ENCODE measurements at regions not wholly inside any gene's neighbourhood (a gene's known extent, or its start where the extent isn't known, plus 50 kb on each side); places are given as distances from the start of the nearest gene placed in this dataset.

GRCh38 chr10:131631619-131632018 lies 269.2 kb upstream of the PPP2R2D start:
- peaks cover 16% of the 10 kb centered on the region for H3K9me3 ChIP-seq (ENCODE audit: control insufficient read depth, low read length)
- H3K36me3 ChIP-seq (ENCODE audit: control insufficient read depth in 1 of 2, insufficient read depth in 2 of 2, low read depth in 1 of 2, low read length in 2 of 2): no peaks in the 10 kb centered on the region
- no peak overlapping the region for H3K4me3 ChIP-seq (ENCODE audit: insufficient read depth in 1 of 2, low read depth in 1 of 2, low read length in 2 of 2)
- H2AFZ ChIP-seq (ENCODE audit: low read depth, low read length): no peak overlapping the region
- no peak overlapping the region for H2BK15ac ChIP-seq (ENCODE audit: low read depth, poor library complexity, severe bottlenecking)
- H3K4me2 ChIP-seq (ENCODE audit: low read length, poor library complexity, severe bottlenecking): no peak overlapping the region
- no peak overlapping the region for H3K9ac ChIP-seq (ENCODE audit: low read length)
- no peak overlapping the region for H4K8ac ChIP-seq (ENCODE audit: low read length)
- no peak overlapping the region for H2BK5ac ChIP-seq (ENCODE audit: low read depth, low read length, poor library complexity, severe bottlenecking)
- H2AK5ac ChIP-seq (ENCODE audit: low read length, severe bottlenecking): no peak overlapping the region
- no peak overlapping the region for H3K27ac ChIP-seq (ENCODE audit: low read length, poor library complexity, severe bottlenecking)
- no peak overlapping the region for H2BK120ac ChIP-seq (ENCODE audit: low read depth, low read length)
- H3K23ac ChIP-seq (ENCODE audit: low read length in 2 of 2): no peak overlapping the region
- WGBS: 77% methylated on average over 14 of the region's 14 CpGs
- H3K14ac ChIP-seq (ENCODE audit: low read length in 2 of 2): no peak overlapping the region
- no peaks in the 10 kb centered on the region for H3K4me1 ChIP-seq (ENCODE audit: control insufficient read depth, insufficient read depth, low read depth, low read length)
- no peaks in the 10 kb centered on the region for H3K79me1 ChIP-seq (replicated peaks; ENCODE audit: low read length, poor library complexity, severe bottlenecking)
- no peak overlapping the region for H2BK12ac ChIP-seq (ENCODE audit: low read length in 2 of 2)
- H3K27me3 ChIP-seq (ENCODE audit: control insufficient read depth in 1 of 2, insufficient read depth in 1 of 2, low read length in 2 of 2): no peaks in the 10 kb centered on the region
- H3K18ac ChIP-seq (ENCODE audit: low read depth in 1 of 2, low read length in 2 of 2): no peak overlapping the region
- no peak overlapping the region for H4K91ac ChIP-seq (ENCODE audit: low read length)
- DNase-seq: no peak
- no peak overlapping the region for H3K4ac ChIP-seq (ENCODE audit: low read depth in 1 of 2, low read length in 2 of 2)

DNA sequence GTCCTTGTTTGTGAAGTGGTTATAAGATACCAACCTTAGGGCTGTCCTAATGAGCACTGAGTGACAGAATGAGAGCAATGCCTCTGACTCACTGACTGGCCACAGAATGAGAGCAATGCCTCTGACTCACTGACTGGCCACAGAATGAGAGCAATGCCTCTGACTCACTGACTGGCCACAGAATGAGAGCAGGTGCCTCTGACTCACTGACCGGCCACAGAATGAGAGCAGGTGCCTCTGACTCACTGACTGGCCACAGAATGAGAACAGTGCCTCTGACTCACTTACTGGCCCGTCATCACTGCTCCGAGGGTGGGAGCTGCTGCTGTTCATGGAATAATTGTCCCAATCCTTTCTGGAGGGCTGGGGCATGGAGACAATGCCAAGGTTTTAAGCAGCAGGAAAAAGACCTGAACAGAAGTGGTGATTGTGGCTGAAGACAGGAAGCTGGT lies 265.2 kb upstream of the PPP2R2D start:
- H3K18ac ChIP-seq (ENCODE audit: low read depth in 1 of 2, low read length in 2 of 2): no peak overlapping the region
- WGBS: 20% methylated on average over 3 of the region's 3 CpGs
- H4K91ac ChIP-seq (ENCODE audit: low read length): no peak overlapping the region
- no peak overlapping the region for H3K27ac ChIP-seq (ENCODE audit: low read length, poor library complexity, severe bottlenecking)
- H2AK5ac ChIP-seq (ENCODE audit: low read length, severe bottlenecking): no peak overlapping the region
- H2BK120ac ChIP-seq (ENCODE audit: low read depth, low read length): no peak overlapping the region
- no peaks in the 10 kb centered on the region for H3K36me3 ChIP-seq (ENCODE audit: control insufficient read depth in 1 of 2, insufficient read depth in 2 of 2, low read depth in 1 of 2, low read length in 2 of 2)
- H3K14ac ChIP-seq (ENCODE audit: low read length in 2 of 2): no peak overlapping the region
- H3K23ac ChIP-seq (ENCODE audit: low read length in 2 of 2): no peak overlapping the region
- H2BK5ac ChIP-seq (ENCODE audit: low read depth, low read length, poor library complexity, severe bottlenecking): no peak overlapping the region
- no peak overlapping the region for H3K9ac ChIP-seq (ENCODE audit: low read length)
- no peak overlapping the region for H3K4me3 ChIP-seq (ENCODE audit: insufficient read depth in 1 of 2, low read depth in 1 of 2, low read length in 2 of 2)
- peaks cover 13% of the 10 kb centered on the region for H3K9me3 ChIP-seq (ENCODE audit: control insufficient read depth, low read length)
- H4K8ac ChIP-seq (ENCODE audit: low read length): no peak overlapping the region
- DNase-seq: no peak
- H3K4me2 ChIP-seq (ENCODE audit: low read length, poor library complexity, severe bottlenecking): no peak overlapping the region
- no peak overlapping the region for H3K4ac ChIP-seq (ENCODE audit: low read depth in 1 of 2, low read length in 2 of 2)
- H2BK15ac ChIP-seq (ENCODE audit: low read depth, poor library complexity, severe bottlenecking): no peak overlapping the region
- no peaks in the 10 kb centered on the region for H3K4me1 ChIP-seq (ENCODE audit: control insufficient read depth, insufficient read depth, low read depth, low read length)
- H3K27me3 ChIP-seq (ENCODE audit: control insufficient read depth in 1 of 2, insufficient read depth in 1 of 2, low read length in 2 of 2): no peaks in the 10 kb centered on the region
- H2AFZ ChIP-seq (ENCODE audit: low read depth, low read length): no peak overlapping the region
- H3K79me1 ChIP-seq (replicated peaks; ENCODE audit: low read length, poor library complexity, severe bottlenecking): no peaks in the 10 kb centered on the region
- no peak overlapping the region for H2BK12ac ChIP-seq (ENCODE audit: low read length in 2 of 2)

DNA sequence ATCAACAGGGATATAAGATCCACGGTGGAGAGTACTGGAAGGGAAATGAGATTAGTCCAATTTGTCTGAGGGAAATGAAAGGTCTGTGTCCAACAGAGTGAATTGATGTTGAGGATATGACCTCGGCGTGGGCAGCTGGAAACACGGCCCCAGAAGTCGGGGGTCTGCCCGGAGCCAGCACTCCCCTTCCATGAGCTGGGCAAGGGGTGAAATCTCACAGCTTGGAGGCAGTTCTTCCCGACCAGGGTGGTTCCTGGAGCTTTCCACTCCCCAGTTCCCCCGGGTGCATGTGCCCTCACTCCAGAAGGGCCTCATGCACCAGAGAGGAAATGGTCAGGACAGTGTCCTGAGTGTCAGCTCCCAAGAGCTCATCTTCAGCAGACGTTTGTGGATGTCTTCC lies 264.7 kb upstream of the PPP2R2D start:
- no peak overlapping the region for H3K14ac ChIP-seq (ENCODE audit: low read length in 2 of 2)
- H2BK15ac ChIP-seq (ENCODE audit: low read depth, poor library complexity, severe bottlenecking): no peak overlapping the region
- H2BK5ac ChIP-seq (ENCODE audit: low read depth, low read length, poor library complexity, severe bottlenecking): no peak overlapping the region
- no peak overlapping the region for H3K4me2 ChIP-seq (ENCODE audit: low read length, poor library complexity, severe bottlenecking)
- no peak overlapping the region for H3K23ac ChIP-seq (ENCODE audit: low read length in 2 of 2)
- H2BK120ac ChIP-seq (ENCODE audit: low read depth, low read length): no peak overlapping the region
- H4K8ac ChIP-seq (ENCODE audit: low read length): no peak overlapping the region
- 74% methylated on average over 9 of the region's 9 CpGs for WGBS
- no peak for DNase-seq
- H3K4me3 ChIP-seq (ENCODE audit: insufficient read depth in 1 of 2, low read depth in 1 of 2, low read length in 2 of 2): no peak overlapping the region
- H3K79me1 ChIP-seq (replicated peaks; ENCODE audit: low read length, poor library complexity, severe bottlenecking): no peaks in the 10 kb centered on the region
- no peaks in the 10 kb centered on the region for H3K27me3 ChIP-seq (ENCODE audit: control insufficient read depth in 1 of 2, insufficient read depth in 1 of 2, low read length in 2 of 2)
- H4K91ac ChIP-seq (ENCODE audit: low read length): no peak overlapping the region
- no peak overlapping the region for H3K4ac ChIP-seq (ENCODE audit: low read depth in 1 of 2, low read length in 2 of 2)
- peaks cover 18% of the 10 kb centered on the region for H3K9me3 ChIP-seq (ENCODE audit: control insufficient read depth, low read length)
- H2AFZ ChIP-seq (ENCODE audit: low read depth, low read length): no peak overlapping the region
- no peaks in the 10 kb centered on the region for H3K4me1 ChIP-seq (ENCODE audit: control insufficient read depth, insufficient read depth, low read depth, low read length)
- H3K18ac ChIP-seq (ENCODE audit: low read depth in 1 of 2, low read length in 2 of 2): no peak overlapping the region
- H2AK5ac ChIP-seq (ENCODE audit: low read length, severe bottlenecking): no peak overlapping the region
- H2BK12ac ChIP-seq (ENCODE audit: low read length in 2 of 2): no peak overlapping the region
- H3K36me3 ChIP-seq (ENCODE audit: control insufficient read depth in 1 of 2, insufficient read depth in 2 of 2, low read depth in 1 of 2, low read length in 2 of 2): no peaks in the 10 kb centered on the region
- H3K9ac ChIP-seq (ENCODE audit: low read length): no peak overlapping the region
- no peak overlapping the region for H3K27ac ChIP-seq (ENCODE audit: low read length, poor library complexity, severe bottlenecking)

- Histone ChIP-seq H4K91ac (ENCODE audit: low read length) (no peak overlapping the region), H2AK5ac (ENCODE audit: low read length, severe bottlenecking) (no peak overlapping the region), H2AFZ (ENCODE audit: low read depth, low read length) (no peak overlapping the region), H3K4me2 (ENCODE audit: low read length, poor library complexity, severe bottlenecking) (no peak overlapping the region), H3K4me3 (ENCODE audit: insufficient read depth in 1 of 2, low read depth in 1 of 2, low read length in 2 of 2) (no peak overlapping the region), H3K79me1 (replicated peaks; ENCODE audit: low read length, poor library complexity, severe bottlenecking) (no peaks in the 10 kb centered on the region), H3K9me3 (ENCODE audit: control insufficient read depth, low read length) (peaks cover 18% of the 10 kb centered on the region), H3K4ac (ENCODE audit: low read depth in 1 of 2, low read length in 2 of 2) (no peak overlapping the region), H3K27me3 (ENCODE audit: control insufficient read depth in 1 of 2, insufficient read depth in 1 of 2, low read length in 2 of 2) (no peaks in the 10 kb centered on the region), H4K8ac (ENCODE audit: low read length) (no peak overlapping the region), H3K4me1 (ENCODE audit: control insufficient read depth, insufficient read depth, low read depth, low read length) (no peaks in the 10 kb centered on the region), H3K18ac (ENCODE audit: low read depth in 1 of 2, low read length in 2 of 2) (no peak overlapping the region), H3K9ac (ENCODE audit: low read length) (no peak overlapping the region), H3K14ac (ENCODE audit: low read length in 2 of 2) (no peak overlapping the region), H2BK120ac (ENCODE audit: low read depth, low read length) (no peak overlapping the region), H2BK5ac (ENCODE audit: low read depth, low read length, poor library complexity, severe bottlenecking) (no peak overlapping the region), H2BK15ac (ENCODE audit: low read depth, poor library complexity, severe bottlenecking) (no peak overlapping the region), H3K27ac (ENCODE audit: low read length, poor library complexity, severe bottlenecking) (no peak overlapping the region), H3K23ac (ENCODE audit: low read length in 2 of 2) (no peak overlapping the region), H3K36me3 (ENCODE audit: control insufficient read depth in 1 of 2, insufficient read depth in 2 of 2, low read depth in 1 of 2, low read length in 2 of 2) (no peaks in the 10 kb centered on the region), H2BK12ac (ENCODE audit: low read length in 2 of 2) (no peak overlapping the region)
- no peak for DNase-seq
- 84% methylated on average over 21 of the region's 23 CpGs for WGBS
Observed at GRCh38 chr10:131636841-131637724, 263.7 kb upstream of the PPP2R2D start.
